Upper lobe of right lung (tissue), 1 donor: ENCODE measurements at regions not wholly inside any gene's neighbourhood (a gene's known extent, or its start where the extent isn't known, plus 50 kb on each side); places are given as distances from the start of the nearest gene placed in this dataset.

ENCODE experiments used
- ATAC-seq: fragments of 200-7000 bp; cut with Tn5 transposase; one replicate; pipeline ENCODE4 v1.9.1; 2020; ENCODE audit warnings: mild to moderate bottlenecking, moderate library complexity
- DNase-seq: peaks from one replicate; pipeline ENCODE4 v3.0.0-alpha.2; 2020
- H3K27ac ChIP-seq: fragments of 200-600 bp; one replicate; pipeline ENCODE4 v1.8.0; 2022
- H3K27me3 ChIP-seq: fragments of 200-600 bp; one replicate; pipeline ENCODE4 v1.8.0; 2022; ENCODE audit warnings: mild to moderate bottlenecking
- H3K36me3 ChIP-seq: fragments of 200-600 bp; one replicate; pipeline ENCODE4 v1.8.0; 2022
- H3K4me1 ChIP-seq: fragments of 200-600 bp; one replicate; pipeline ENCODE4 v1.8.0; 2022
- H3K4me3 ChIP-seq: fragments of 200-600 bp; one replicate; pipeline ENCODE4 v1.8.0; 2022; ENCODE audit warnings: mild to moderate bottlenecking
- H3K9me3 ChIP-seq: fragments of 200-600 bp; one replicate; pipeline ENCODE4 v1.8.0; 2022
- intact Hi-C: fragments of 100-400 bp; cut with DNase I; formaldehyde crosslinking; loops from one replicate; pipeline ENCODE4 v1.11.0; 2022
- TF ChIP-seq, protein P1 (sequence below): fragments of 200-600 bp; IDR thresholded peaks from one replicate; pipeline ENCODE4 v1.8.0; 2022; ENCODE audit warnings: antibody characterized with exemption
- donor health status: DM: no; HTN: yes; CAD: no; lungs with severe emphysema.

DNA sequence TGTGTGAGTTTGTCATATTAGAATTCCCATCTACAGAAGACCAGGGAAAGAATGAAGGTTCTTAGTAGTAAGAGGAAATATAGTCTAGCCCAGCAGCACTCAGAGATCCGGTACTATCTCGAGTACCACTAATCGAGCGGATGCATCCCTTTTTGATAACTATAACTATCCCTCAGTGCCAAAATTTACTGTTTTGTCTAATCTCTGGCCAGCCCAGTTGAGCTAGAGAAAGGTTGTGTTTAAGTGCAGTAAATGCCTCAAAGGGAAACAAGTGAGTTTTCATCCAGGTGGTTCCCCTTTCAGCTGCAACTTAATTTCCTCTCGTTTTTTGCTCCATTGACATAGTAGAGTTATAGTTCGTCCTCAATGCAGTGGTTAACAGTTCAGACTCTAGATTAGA is 146.7 kb downstream of the GPBP1 start:
- no peaks in the 10 kb centered on the region for H3K9me3 ChIP-seq
- DNase-seq (no peak), ATAC-seq (no peak)
- intact Hi-C loops: no loop called here
- H3K27ac ChIP-seq: no peak overlapping the region
- no peak overlapping the region for H3K4me3 ChIP-seq
- TF ChIP-seq, protein P1, sequence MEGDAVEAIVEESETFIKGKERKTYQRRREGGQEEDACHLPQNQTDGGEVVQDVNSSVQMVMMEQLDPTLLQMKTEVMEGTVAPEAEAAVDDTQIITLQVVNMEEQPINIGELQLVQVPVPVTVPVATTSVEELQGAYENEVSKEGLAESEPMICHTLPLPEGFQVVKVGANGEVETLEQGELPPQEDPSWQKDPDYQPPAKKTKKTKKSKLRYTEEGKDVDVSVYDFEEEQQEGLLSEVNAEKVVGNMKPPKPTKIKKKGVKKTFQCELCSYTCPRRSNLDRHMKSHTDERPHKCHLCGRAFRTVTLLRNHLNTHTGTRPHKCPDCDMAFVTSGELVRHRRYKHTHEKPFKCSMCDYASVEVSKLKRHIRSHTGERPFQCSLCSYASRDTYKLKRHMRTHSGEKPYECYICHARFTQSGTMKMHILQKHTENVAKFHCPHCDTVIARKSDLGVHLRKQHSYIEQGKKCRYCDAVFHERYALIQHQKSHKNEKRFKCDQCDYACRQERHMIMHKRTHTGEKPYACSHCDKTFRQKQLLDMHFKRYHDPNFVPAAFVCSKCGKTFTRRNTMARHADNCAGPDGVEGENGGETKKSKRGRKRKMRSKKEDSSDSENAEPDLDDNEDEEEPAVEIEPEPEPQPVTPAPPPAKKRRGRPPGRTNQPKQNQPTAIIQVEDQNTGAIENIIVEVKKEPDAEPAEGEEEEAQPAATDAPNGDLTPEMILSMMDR: no peak
- H3K27me3 ChIP-seq: no peaks in the 10 kb centered on the region
- peaks cover 9% of the 10 kb centered on the region for H3K4me1 ChIP-seq
- H3K36me3 ChIP-seq: no peaks in the 10 kb centered on the region

DNA sequence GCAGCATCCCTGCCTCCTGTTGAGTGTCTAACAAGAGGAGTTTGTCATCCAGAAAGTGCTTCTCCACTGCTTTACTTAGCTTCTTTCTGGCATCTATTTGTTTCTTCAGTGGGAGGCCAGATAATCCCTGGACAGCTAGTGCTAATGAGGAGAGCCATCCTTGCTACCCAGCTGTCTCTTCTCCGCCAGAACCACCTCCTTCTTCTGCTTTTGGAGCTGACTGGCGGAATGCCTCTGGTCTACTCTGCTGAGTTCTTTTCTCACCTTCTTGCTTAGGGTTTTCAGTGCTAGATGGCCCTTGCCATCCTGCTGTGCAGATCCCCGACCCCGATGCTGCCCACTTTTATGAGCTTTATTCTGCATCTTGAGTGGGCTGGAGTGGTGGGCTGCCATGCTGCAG is 145.8 kb downstream of the GPBP1 start:
- ATAC-seq (no peak), DNase-seq (no peak)
- Histone ChIP-seq H3K27me3 (no peaks in the 10 kb centered on the region), H3K36me3 (no peaks in the 10 kb centered on the region), H3K4me1 (peaks cover 9% of the 10 kb centered on the region), H3K27ac (no peak overlapping the region), H3K9me3 (no peaks in the 10 kb centered on the region), H3K4me3 (no peak overlapping the region)
- TF ChIP-seq, protein P1: no peak
- intact Hi-C loops: no loop called here

DNA sequence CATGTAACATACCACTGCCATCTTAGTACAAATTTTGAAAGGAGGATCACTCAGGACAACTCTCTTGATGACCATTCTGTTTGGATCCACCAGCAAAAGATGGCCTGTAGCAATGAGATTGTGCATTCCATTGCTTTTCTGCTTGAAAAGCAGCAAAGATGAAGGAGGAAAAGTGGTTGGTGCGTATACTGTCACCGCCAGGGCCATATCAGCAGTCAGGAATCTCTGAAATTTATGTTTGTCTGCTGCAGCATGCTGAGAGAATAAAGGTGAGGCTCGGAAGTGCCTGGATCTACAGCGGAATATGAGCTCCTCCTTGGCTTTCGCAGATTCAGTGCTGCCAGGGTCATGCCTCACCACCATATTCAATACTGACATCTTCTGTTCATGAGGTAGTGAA is 144.4 kb downstream of the GPBP1 start:
- Histone ChIP-seq H3K9me3 (no peaks in the 10 kb centered on the region), H3K36me3 (no peaks in the 10 kb centered on the region), H3K27me3 (no peaks in the 10 kb centered on the region), H3K4me3 (no peak overlapping the region), H3K4me1 (peaks cover 9% of the 10 kb centered on the region), H3K27ac (no peak overlapping the region)
- ATAC-seq: no peak
- intact Hi-C loops: no loop called here
- DNase-seq: no peak
- TF ChIP-seq, protein P1: no peak

DNA sequence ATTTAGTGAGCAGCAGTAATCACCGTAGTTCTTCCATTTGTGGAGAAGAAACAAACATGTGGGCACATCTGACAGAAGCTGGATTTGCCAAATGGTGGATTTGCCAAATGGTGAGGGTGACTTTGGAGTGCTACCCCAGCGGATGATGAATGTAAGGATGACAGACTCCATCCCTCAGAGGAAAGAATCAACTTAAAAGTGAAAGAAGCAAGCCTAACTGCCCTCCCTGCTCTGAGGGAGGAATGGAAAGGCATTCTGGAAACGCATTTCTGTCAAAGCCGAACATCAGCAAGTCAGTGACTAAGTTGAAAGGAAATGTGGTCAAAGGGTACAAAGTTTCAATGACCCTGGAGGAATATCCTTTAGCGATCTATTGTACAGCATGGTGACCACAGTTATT is 143.5 kb downstream of the GPBP1 start:
- Histone ChIP-seq H3K4me1 (peaks cover 9% of the 10 kb centered on the region), H3K9me3 (no peaks in the 10 kb centered on the region), H3K4me3 (no peak overlapping the region), H3K27ac (peak overlapping the region; percentile 30), H3K36me3 (no peaks in the 10 kb centered on the region), H3K27me3 (no peaks in the 10 kb centered on the region)
- no peak for DNase-seq
- TF ChIP-seq, protein P1: no peak
- no peak for ATAC-seq
- intact Hi-C loops: no loop called here

DNA sequence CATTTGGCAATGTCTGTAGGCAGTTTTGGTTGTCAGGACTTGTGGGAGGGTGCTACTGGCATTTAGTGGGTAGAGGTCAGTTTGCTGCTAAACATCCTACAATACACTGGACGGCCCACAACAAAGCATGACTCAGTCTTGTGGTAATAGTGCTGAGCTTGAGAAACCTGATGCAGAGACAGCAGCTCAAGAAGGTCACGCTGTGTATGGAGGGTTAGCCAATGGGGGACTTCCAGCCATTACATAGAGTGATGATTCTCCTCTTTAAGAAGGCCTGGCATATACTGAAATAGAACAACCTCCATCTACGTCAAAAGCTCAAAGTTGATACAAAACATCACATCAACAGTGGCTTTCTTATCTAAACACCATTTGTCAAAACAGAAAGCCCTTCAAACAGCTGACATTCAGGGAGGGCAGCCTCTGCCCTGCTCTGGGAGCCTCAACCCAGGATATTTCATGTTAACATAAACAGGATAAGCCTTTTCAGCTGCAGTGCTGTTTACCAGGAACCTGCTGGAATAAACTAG is 143.0 kb downstream of the GPBP1 start:
- Histone ChIP-seq H3K27ac (peak overlapping the region; percentile 30), H3K27me3 (no peaks in the 10 kb centered on the region), H3K9me3 (no peaks in the 10 kb centered on the region), H3K4me1 (peaks cover 9% of the 10 kb centered on the region), H3K4me3 (no peak overlapping the region), H3K36me3 (no peaks in the 10 kb centered on the region)
- ATAC-seq (peak; percentile 64), DNase-seq (no peak)
- TF ChIP-seq, protein P1: no peak
- intact Hi-C loops: no loop called here

DNA sequence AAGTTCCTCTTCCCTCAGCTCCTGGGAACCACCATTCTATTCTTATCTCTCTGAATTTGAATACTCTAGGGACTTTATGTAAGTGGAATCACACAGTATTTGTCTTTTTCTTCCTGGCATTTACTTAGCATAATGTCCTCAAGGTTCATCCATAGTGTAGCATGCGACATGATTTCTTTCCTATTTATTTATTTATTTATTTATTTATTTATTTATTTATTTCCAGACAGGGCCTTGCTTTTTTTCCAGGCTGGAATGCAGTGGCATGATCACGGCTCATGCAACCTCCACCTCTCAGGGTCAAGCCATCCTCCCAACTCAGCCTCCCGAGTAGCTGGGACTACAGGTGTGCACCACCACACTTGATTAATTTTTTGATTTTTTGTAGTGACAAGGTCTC is 142.1 kb downstream of the GPBP1 start:
- intact Hi-C loops: no loop called here
- no peaks in the 10 kb centered on the region for H3K9me3 ChIP-seq
- DNase-seq (no peak), ATAC-seq (no peak)
- no peaks in the 10 kb centered on the region for H3K27me3 ChIP-seq
- no peaks in the 10 kb centered on the region for H3K36me3 ChIP-seq
- H3K4me3 ChIP-seq: no peak overlapping the region
- peaks cover 9% of the 10 kb centered on the region for H3K4me1 ChIP-seq
- no peak overlapping the region for H3K27ac ChIP-seq
- TF ChIP-seq, protein P1: no peak
